Liver (tissue), 8 donors: ENCODE measurements at regions not wholly inside any gene's neighbourhood (a gene's known extent, or its start where the extent isn't known, plus 50 kb on each side); places are given as distances from the start of the nearest gene placed in this dataset.

Experiments
- DNase-seq: peaks from one replicate; pipeline ENCODE4 v3.0.0-alpha.2; 2017; ENCODE audit warnings: low spot score
- H3K27ac ChIP-seq, 2 donors: one replicate each; pipeline ENCODE4 v1.7.0; 2013; ENCODE audit warnings: inconsistent platforms in 2 of 2, low read length in 2 of 2, control low read depth in 1 of 2, low read depth in 1 of 2, mild to moderate bottlenecking in 1 of 2
- H3K27me3 ChIP-seq, 4 donors: one replicate each; pipeline versions ENCODE4 v1.6.1 to v1.7.0; 2013; ENCODE audit warnings: low read length in 3 of 4, inconsistent platforms in 1 of 4, mild to moderate bottlenecking in 1 of 4, moderate library complexity in 1 of 4; ENCODE audit not compliant: control insufficient read depth in 4 of 4, insufficient read depth in 4 of 4
- H3K36me3 ChIP-seq, 4 donors: one replicate each; pipeline versions ENCODE4 v1.6.1 to v1.7.0; 2013; ENCODE audit warnings: low read length in 3 of 4, mild to moderate bottlenecking in 3 of 4, low read depth in 1 of 4, moderate library complexity in 1 of 4; ENCODE audit not compliant: control insufficient read depth in 4 of 4, insufficient read depth in 3 of 4
- H3K4me1 ChIP-seq, 4 donors: one replicate each; pipeline versions ENCODE4 v1.6.1 to v1.7.0; 2013; ENCODE audit warnings: low read length in 3 of 4, mild to moderate bottlenecking in 3 of 4, moderate library complexity in 1 of 4; ENCODE audit not compliant: control insufficient read depth in 4 of 4, insufficient read depth in 4 of 4
- H3K4me3 ChIP-seq, 3 donors: one replicate each; pipeline versions ENCODE4 v1.6.1 to v1.7.0; 2013; ENCODE audit warnings: low read length in 3 of 3, control low read depth in 1 of 3, low read depth in 1 of 3, mild to moderate bottlenecking in 1 of 3
- H3K9ac ChIP-seq, 2 donors: one replicate each; pipeline ENCODE4 v1.7.0; 2013; ENCODE audit warnings: low read length in 2 of 2, mild to moderate bottlenecking in 2 of 2, moderate library complexity in 2 of 2, control low read depth in 1 of 2, low read depth in 1 of 2
- H3K9me3 ChIP-seq, 4 donors: one replicate each; pipeline versions ENCODE4 v1.6.1 to v1.7.0; 2013; ENCODE audit warnings: low read length in 3 of 4; ENCODE audit not compliant: control insufficient read depth in 4 of 4
- CTCF ChIP-seq: fragments of 150-350 bp; IDR thresholded peaks from 2 replicates; pipeline ENCODE4 v1.5.1; 2017; ENCODE audit warnings: improper control_type of control experiment, low read depth, low read length; ENCODE audit not compliant: missing input control
- EGR1 ChIP-seq, 2 donors: IDR thresholded peaks; 2 replicates each; pipeline ENCODE4 v1.6.1; 2016 to 2018; ENCODE audit warnings: antibody characterized with exemption in 2 of 2, low read depth in 2 of 2
- FOXA1 ChIP-seq: IDR thresholded peaks from 2 replicates; pipeline ENCODE4 v1.6.1; 2016; ENCODE audit warnings: antibody characterized with exemption
- FOXA2 ChIP-seq: IDR thresholded peaks from 2 replicates; pipeline ENCODE4 v1.6.1; 2016; ENCODE audit warnings: antibody characterized with exemption
- GABPA ChIP-seq, 2 donors: IDR thresholded peaks in 1 of 2; conservative IDR thresholded peaks in 1 of 2; 2 replicates each; pipeline ENCODE4 v1.6.1; 2016; ENCODE audit warnings: antibody characterized with exemption in 2 of 2, mild to moderate bottlenecking in 1 of 2, moderate library complexity in 1 of 2
- HNF4A ChIP-seq, 2 donors: conservative IDR thresholded peaks; 2 replicates each; pipeline ENCODE4 v1.6.1; 2016; ENCODE audit warnings: antibody characterized with exemption in 2 of 2, mild to moderate bottlenecking in 2 of 2
- HNF4G ChIP-seq: IDR thresholded peaks from 2 replicates; pipeline ENCODE4 v1.6.1; 2016; ENCODE audit warnings: antibody characterized with exemption
- JUND ChIP-seq, 2 donors: IDR thresholded peaks; 2 replicates each; pipeline ENCODE4 v1.6.1; 2016; ENCODE audit warnings: antibody characterized with exemption in 2 of 2
- NR2F2 ChIP-seq: IDR thresholded peaks from 2 replicates; pipeline ENCODE4 v1.6.1; 2016; ENCODE audit warnings: antibody characterized with exemption
- RAD21 ChIP-seq, 2 donors: IDR thresholded peaks; 2 replicates each; pipeline ENCODE4 v1.6.1; 2016; ENCODE audit warnings: antibody characterized with exemption in 2 of 2, mild to moderate bottlenecking in 2 of 2
- REST ChIP-seq: IDR thresholded peaks from 2 replicates; pipeline ENCODE4 v1.6.1; 2016; ENCODE audit warnings: antibody characterized with exemption, mild to moderate bottlenecking
- RXRA ChIP-seq, 2 donors: IDR thresholded peaks; 2 replicates each; pipeline ENCODE4 v1.6.1; 2017 to 2018; ENCODE audit warnings: antibody characterized with exemption in 2 of 2, mild to moderate bottlenecking in 1 of 2
- SP1 ChIP-seq: IDR thresholded peaks from 2 replicates; pipeline ENCODE4 v1.6.1; 2018; ENCODE audit warnings: antibody characterized with exemption, mild to moderate bottlenecking
- TAF1 ChIP-seq: conservative IDR thresholded peaks from 2 replicates; pipeline ENCODE4 v1.6.1; 2016; ENCODE audit warnings: antibody characterized with exemption, mild to moderate bottlenecking
- YY1 ChIP-seq: IDR thresholded peaks from 2 replicates; pipeline ENCODE4 v1.6.1; 2016; ENCODE audit warnings: antibody characterized with exemption, mild to moderate bottlenecking
- ZBTB33 ChIP-seq: IDR thresholded peaks from 2 replicates; pipeline ENCODE4 v1.6.1; 2016; ENCODE audit warnings: antibody characterized with exemption
- WGBS: extraction: QIAGEN DNeasy Blood & Tissue Kit; methylation state at CpG from one replicate; pipeline ENCODE4 v1.1.7; 2013; 5-methylcytosine and 5-hydroxymethylcytosine counted together
- TF ChIP-seq, protein P1 (sequence below): IDR thresholded peaks from 2 replicates; pipeline ENCODE4 v1.6.1; 2016; ENCODE audit warnings: antibody characterized with exemption
- TF ChIP-seq, protein P2 (sequence below): IDR thresholded peaks from 2 replicates; pipeline ENCODE4 v1.6.1; 2016; ENCODE audit warnings: antibody characterized with exemption
- donor health status: healthy.
- donor health status: healthy.
- donor health status: healthy.
- donor health status: healthy.
- donor health status: healthy.

DNA sequence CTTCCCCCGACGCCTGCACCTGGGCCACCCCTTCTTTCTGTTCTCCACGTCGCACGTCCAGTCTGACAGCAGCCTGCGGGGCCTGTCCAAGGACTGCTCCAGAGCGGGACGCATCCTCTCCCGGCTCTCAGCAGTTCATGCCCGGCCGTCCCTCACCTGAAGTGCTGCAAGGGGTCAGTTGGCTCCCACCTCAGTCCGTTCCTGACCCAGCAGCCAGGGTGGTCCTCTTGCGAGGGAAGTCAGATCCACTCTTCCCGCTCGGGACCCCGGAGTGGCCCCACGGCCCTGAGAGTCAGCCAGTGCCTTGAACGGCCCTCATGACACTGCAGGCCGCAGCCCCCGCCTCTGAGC is 249.7 kb upstream of the IRX4 start:
- Histone ChIP-seq H3K9me3 (no peaks in the 10 kb centered on the region), H3K4me3 (no peak overlapping the region), H3K27ac (no peak overlapping the region), H3K36me3 (no peaks in the 10 kb centered on the region), H3K4me1 (no peaks in the 10 kb centered on the region), H3K9ac (no peak overlapping the region), H3K27me3 (no peaks in the 10 kb centered on the region)
- DNase-seq, result no peak
- TF ChIP-seq, protein P1, sequence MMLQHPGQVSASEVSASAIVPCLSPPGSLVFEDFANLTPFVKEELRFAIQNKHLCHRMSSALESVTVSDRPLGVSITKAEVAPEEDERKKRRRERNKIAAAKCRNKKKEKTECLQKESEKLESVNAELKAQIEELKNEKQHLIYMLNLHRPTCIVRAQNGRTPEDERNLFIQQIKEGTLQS, result no peak
- TF ChIP-seq YY1, result no peak
- TF ChIP-seq EGR1 (IDR thresholded peaks at IDR 0.05; ENCODE audit: low read depth in 2 of 2), result no peak
- no peak for TF ChIP-seq RXRA (IDR thresholded peaks at IDR 0.05)
- TF ChIP-seq JUND (IDR thresholded peaks at IDR 0.05), result no peak
- TF ChIP-seq CTCF, result no peak
- no peak for TF ChIP-seq GABPA (IDR thresholded peaks at IDR 0.05 in 1 of 2, conservative IDR thresholded peaks at IDR 0.05 in 1 of 2)
- no peak for TF ChIP-seq FOXA1
- no peak for TF ChIP-seq SP1
- TF ChIP-seq TAF1, result no peak
- no peak for TF ChIP-seq FOXA2
- TF ChIP-seq NR2F2, result no peak
- 87% methylated on average over 20 of the region's 20 CpGs for WGBS

DNA sequence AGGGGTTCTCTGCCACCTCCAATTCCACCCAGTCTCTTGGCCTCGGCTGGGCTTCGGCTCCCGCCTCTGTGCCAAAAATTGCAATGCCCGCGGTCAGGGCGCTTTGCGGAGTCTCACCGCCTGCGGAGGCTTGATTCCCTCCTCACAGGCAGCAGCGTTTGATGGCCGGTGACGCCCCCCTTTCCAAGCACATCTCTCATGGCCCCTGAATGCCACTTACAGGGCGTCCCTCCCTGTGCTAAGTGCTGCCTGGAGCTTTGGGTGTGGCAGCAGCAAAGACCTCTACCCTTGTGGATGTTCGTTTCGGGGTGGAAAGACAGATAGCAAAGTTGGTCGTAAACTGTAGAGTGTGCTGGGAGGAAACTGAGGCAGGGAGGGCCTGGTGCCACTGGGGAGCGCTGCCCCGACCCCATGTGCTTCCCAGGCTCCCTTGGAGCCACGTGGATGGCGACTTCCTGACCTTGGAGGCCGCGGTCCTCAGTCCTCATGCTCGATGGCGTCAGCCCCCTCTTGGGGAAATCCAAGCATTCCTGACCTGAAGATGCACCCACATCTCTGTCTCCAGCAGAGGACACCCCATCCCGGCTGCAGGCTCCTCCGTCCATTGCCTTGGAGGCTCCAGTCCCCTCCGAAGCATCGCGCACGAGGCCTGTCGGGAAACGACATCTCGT is 249.2 kb upstream of the IRX4 start:
- H3K36me3 ChIP-seq, result no peaks in the 10 kb centered on the region
- H3K27me3 ChIP-seq, result peaks cover 0 to 3% (median 0%) of the 10 kb centered on the region in 4 donors
- H3K9ac ChIP-seq, result no peak overlapping the region
- no peaks in the 10 kb centered on the region for H3K9me3 ChIP-seq
- no peak for DNase-seq
- no peaks in the 10 kb centered on the region for H3K4me1 ChIP-seq
- TF ChIP-seq, protein P1, result no peak
- TF ChIP-seq FOXA2 (no peak), SP1 (no peak), FOXA1 (no peak), RAD21 (IDR thresholded peaks at IDR 0.05) (no peak), HNF4G (no peak), CTCF (no peak), REST (no peak), RXRA (IDR thresholded peaks at IDR 0.05) (no peak), NR2F2 (no peak), JUND (IDR thresholded peaks at IDR 0.05) (no peak), ZBTB33 (no peak), HNF4A (conservative IDR thresholded peaks at IDR 0.05) (no peak), YY1 (no peak), GABPA (IDR thresholded peaks at IDR 0.05 in 1 of 2, conservative IDR thresholded peaks at IDR 0.05 in 1 of 2) (no peak), EGR1 (IDR thresholded peaks at IDR 0.05; ENCODE audit: low read depth in 2 of 2) (no peak), TAF1 (no peak)
- TF ChIP-seq, protein P2, sequence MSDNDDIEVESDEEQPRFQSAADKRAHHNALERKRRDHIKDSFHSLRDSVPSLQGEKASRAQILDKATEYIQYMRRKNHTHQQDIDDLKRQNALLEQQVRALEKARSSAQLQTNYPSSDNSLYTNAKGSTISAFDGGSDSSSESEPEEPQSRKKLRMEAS, result no peak
- no peak overlapping the region for H3K27ac ChIP-seq
- no peak overlapping the region for H3K4me3 ChIP-seq
- 90% methylated on average over 33 of the region's 33 CpGs for WGBS
